ENCODE measurements at regions not wholly inside any gene's neighbourhood (a gene's known extent, or its start where the extent isn't known, plus 50 kb on each side); places are given as distances from the start of the nearest gene placed in this dataset.

GRCh38 chr16:59212492-59213024 is 478.4 kb upstream of the GOT2 start:
- no peaks in the 10 kb centered on the region for H3K27me3 ChIP-seq (ENCODE audit: low read length)
- H3K9ac ChIP-seq (ENCODE audit: low read length): no peak overlapping the region
- no peak overlapping the region for H3K27ac ChIP-seq (ENCODE audit: low read depth, low read length)
- no peaks in the 10 kb centered on the region for H4K20me1 ChIP-seq (ENCODE audit: low read depth, low read length)
- no peak overlapping the region for H3K4me2 ChIP-seq (ENCODE audit: low read depth, low read length, poor library complexity, severe bottlenecking)
- H3K79me2 ChIP-seq (ENCODE audit: insufficient read depth, low read length): no peaks in the 10 kb centered on the region
- H2AFZ ChIP-seq (ENCODE audit: low read depth, low read length, severe bottlenecking): no peak overlapping the region
- H3F3A ChIP-seq (ENCODE audit: insufficient read depth): no peaks in the 10 kb centered on the region
- H3K9me2 ChIP-seq (replicated peaks; ENCODE audit: insufficient read depth, low read length): no peaks in the 10 kb centered on the region
- H3K36me3 ChIP-seq (ENCODE audit: low read length): no peaks in the 10 kb centered on the region
- no peaks in the 10 kb centered on the region for H3K9me3 ChIP-seq (ENCODE audit: insufficient read depth, low read length)
- H3K4me3 ChIP-seq (ENCODE audit: insufficient read depth, low read length, poor library complexity, severe bottlenecking): no peak overlapping the region
- TF ChIP-seq CTCF (IDR thresholded peaks at IDR 0.05; ENCODE audit: insufficient read depth, low read length, poor library complexity, severe bottlenecking) (no peak), EZH2phosphoT487 (conservative IDR thresholded peaks at IDR 0.05; ENCODE audit: low read length) (no peak)

GRCh38 chr16:59210955-59211541 is 476.9 kb upstream of the GOT2 start:
- TF ChIP-seq EZH2phosphoT487 (conservative IDR thresholded peaks at IDR 0.05; ENCODE audit: low read length): no peak
- TF ChIP-seq CTCF (IDR thresholded peaks at IDR 0.05; ENCODE audit: insufficient read depth, low read length, poor library complexity, severe bottlenecking): no peak
- no peaks in the 10 kb centered on the region for H4K20me1 ChIP-seq (ENCODE audit: low read depth, low read length)
- no peaks in the 10 kb centered on the region for H3K27me3 ChIP-seq (ENCODE audit: low read length)
- no peak overlapping the region for H3K9ac ChIP-seq (ENCODE audit: low read length)
- no peak overlapping the region for H2AFZ ChIP-seq (ENCODE audit: low read depth, low read length, severe bottlenecking)
- H3K79me2 ChIP-seq (ENCODE audit: insufficient read depth, low read length): no peaks in the 10 kb centered on the region
- H3K9me3 ChIP-seq (ENCODE audit: insufficient read depth, low read length): no peaks in the 10 kb centered on the region
- H3K4me2 ChIP-seq (ENCODE audit: low read depth, low read length, poor library complexity, severe bottlenecking): no peak overlapping the region
- H3K4me3 ChIP-seq (ENCODE audit: insufficient read depth, low read length, poor library complexity, severe bottlenecking): no peak overlapping the region
- no peak overlapping the region for H3K27ac ChIP-seq (ENCODE audit: low read depth, low read length)
- no peaks in the 10 kb centered on the region for H3F3A ChIP-seq (ENCODE audit: insufficient read depth)
- no peaks in the 10 kb centered on the region for H3K9me2 ChIP-seq (replicated peaks; ENCODE audit: insufficient read depth, low read length)
- no peaks in the 10 kb centered on the region for H3K36me3 ChIP-seq (ENCODE audit: low read length)

GRCh38 chr16:59205403-59205802 is 471.3 kb upstream of the GOT2 start:
- no peak overlapping the region for H3K4me2 ChIP-seq (ENCODE audit: low read depth, low read length, poor library complexity, severe bottlenecking)
- H3K9ac ChIP-seq (ENCODE audit: low read length): no peak overlapping the region
- no peaks in the 10 kb centered on the region for H3K27me3 ChIP-seq (ENCODE audit: low read length)
- no peaks in the 10 kb centered on the region for H4K20me1 ChIP-seq (ENCODE audit: low read depth, low read length)
- H3K27ac ChIP-seq (ENCODE audit: low read depth, low read length): no peak overlapping the region
- no peak overlapping the region for H2AFZ ChIP-seq (ENCODE audit: low read depth, low read length, severe bottlenecking)
- H3K79me2 ChIP-seq (ENCODE audit: insufficient read depth, low read length): no peaks in the 10 kb centered on the region
- H3K9me3 ChIP-seq (ENCODE audit: insufficient read depth, low read length): no peaks in the 10 kb centered on the region
- H3K4me3 ChIP-seq (ENCODE audit: insufficient read depth, low read length, poor library complexity, severe bottlenecking): no peak overlapping the region
- TF ChIP-seq EZH2phosphoT487 (conservative IDR thresholded peaks at IDR 0.05; ENCODE audit: low read length) (no peak), CTCF (IDR thresholded peaks at IDR 0.05; ENCODE audit: insufficient read depth, low read length, poor library complexity, severe bottlenecking) (no peak)
- H3K9me2 ChIP-seq (replicated peaks; ENCODE audit: insufficient read depth, low read length): no peaks in the 10 kb centered on the region
- no peaks in the 10 kb centered on the region for H3F3A ChIP-seq (ENCODE audit: insufficient read depth)
- H3K36me3 ChIP-seq (ENCODE audit: low read length): no peaks in the 10 kb centered on the region

Measured in SU-DHL-6 (cell line).